ENCODE measurements at regions not wholly inside any gene's neighbourhood (a gene's known extent, or its start where the extent isn't known, plus 50 kb on each side); places are given as distances from the start of the nearest gene placed in this dataset.

DNA sequence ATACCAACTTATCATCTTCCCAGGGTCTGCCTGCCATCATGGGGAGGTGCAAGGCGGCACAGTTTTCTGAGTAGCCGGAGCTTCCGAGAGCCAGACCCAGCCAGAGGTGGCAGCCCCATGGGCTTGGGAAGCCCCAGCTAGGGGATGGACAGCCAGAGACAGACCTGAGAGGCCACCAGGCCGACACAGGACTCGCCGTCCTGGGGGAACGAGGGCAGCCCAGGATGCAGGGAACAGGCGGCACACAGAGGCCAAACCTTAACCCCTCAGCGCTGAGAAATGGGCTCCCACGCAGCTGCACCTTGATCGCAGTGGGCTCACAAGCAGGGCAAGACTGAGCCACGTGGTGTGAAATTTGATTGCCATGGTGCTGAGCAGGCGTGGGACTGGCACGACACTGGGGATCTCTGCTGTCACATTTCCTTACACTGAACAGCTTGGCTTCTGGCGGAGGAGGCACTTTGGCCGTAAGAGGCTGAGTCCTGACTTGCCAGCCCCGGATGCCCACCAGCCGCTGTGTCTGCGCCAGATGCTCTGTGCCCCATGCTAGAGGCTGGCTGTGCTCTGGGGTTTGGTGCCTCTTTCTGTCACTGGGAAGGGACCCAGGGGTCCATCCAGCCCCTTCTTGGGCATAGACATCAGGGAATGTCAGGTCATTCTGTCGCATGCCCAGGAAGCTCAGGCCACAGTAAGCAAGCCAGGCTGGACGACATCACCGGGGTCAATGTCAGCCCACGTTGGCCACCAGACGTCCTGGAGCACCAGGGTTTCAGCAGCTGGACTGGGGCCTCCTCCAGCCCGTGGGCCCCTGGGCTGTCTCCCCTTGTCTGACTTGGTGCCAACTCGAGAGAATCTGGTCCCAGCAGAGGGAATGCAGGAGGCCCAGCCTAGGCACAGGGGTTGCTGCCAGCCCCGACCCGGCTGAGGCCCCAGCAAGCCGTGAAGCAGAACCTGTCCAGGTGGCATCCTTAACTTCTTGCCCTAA lies 312.1 kb upstream of the MYT1L start:
- no peak for DNase-seq (ENCODE audit: low spot score)

DNA sequence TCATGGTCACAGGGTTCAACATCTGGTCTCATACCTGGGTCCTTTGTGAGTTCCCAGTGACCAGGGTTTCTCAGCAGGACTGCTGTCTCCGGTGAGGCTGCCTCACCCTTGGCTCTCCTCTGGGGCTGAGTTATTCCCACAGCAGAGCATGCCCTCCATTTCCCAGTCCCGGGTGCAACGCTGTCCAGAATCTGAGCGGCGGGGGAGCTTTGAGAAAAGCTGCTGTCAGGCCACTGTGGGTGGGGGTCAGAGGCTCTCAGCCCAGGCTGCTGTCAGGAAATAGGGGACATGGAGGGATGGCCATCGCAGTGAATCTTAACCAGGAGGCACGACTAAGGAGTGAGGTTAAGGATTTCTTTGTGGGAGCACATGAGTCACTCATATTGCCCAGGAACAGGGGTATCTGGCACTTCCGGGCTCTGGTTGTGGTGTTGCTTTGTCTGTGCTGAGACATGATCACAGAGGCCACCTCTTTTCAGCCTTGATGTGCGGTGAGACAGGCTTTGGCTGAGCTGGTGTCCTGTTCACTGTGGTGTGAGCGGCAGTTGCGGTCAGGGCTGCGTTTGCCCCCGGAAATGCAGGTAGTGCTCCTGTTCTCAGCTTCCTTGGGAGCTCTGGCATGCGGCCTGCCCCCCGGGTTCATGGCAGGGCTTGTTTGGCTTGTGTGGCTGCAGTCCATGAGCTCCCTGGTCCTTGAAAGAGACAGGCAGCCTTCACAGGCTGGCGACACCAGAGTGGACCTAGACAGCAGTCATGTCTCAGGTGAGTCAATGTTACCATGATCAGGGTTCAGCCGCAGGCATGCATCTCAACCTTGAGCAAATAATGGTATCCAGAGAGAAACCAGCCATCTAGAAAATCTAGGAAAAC lies 310.7 kb upstream of the MYT1L start:
- no peak for DNase-seq (ENCODE audit: low spot score)

DNA sequence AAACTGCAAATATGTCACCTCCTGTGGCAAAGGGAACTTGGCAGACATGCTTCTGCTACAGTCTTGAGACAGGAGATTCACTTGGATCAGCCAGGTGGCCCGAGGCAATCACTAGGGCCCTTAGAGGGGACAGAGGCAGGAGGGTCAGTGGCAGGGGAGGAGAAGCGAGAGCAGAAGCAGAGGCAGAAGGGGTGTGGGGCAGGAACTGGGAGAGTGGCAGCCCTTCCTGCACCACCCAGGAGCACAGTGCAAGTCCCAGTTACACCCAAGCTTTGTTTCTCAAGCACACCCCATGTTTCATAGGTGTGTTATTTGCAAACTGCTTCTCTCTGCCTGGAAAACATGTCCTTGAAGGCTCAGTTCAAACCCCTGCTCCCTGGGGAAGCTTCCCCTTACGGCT lies 309.7 kb upstream of the MYT1L start:
- no peak for DNase-seq (ENCODE audit: low spot score)

DNA sequence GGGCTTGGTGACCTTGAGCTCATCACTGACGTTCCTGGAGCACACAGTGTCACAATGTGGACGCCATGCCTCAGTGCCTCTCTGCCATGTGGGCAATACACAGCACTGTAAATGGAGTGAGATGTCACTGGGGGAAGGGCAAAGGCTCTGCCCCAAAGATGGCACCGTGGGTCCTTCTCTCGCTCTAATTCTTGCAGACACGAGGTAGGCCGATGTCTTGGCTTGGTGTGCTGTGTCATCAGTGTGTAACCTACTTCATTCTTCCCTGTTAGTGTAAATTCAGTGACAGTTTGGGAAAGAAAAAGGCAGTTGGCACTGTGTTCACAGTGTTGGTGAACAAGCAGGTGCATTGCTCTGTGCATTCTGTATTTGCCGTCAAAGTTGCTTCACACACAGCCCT lies 309.3 kb upstream of the MYT1L start:
- no peak for DNase-seq (ENCODE audit: low spot score)

DNA sequence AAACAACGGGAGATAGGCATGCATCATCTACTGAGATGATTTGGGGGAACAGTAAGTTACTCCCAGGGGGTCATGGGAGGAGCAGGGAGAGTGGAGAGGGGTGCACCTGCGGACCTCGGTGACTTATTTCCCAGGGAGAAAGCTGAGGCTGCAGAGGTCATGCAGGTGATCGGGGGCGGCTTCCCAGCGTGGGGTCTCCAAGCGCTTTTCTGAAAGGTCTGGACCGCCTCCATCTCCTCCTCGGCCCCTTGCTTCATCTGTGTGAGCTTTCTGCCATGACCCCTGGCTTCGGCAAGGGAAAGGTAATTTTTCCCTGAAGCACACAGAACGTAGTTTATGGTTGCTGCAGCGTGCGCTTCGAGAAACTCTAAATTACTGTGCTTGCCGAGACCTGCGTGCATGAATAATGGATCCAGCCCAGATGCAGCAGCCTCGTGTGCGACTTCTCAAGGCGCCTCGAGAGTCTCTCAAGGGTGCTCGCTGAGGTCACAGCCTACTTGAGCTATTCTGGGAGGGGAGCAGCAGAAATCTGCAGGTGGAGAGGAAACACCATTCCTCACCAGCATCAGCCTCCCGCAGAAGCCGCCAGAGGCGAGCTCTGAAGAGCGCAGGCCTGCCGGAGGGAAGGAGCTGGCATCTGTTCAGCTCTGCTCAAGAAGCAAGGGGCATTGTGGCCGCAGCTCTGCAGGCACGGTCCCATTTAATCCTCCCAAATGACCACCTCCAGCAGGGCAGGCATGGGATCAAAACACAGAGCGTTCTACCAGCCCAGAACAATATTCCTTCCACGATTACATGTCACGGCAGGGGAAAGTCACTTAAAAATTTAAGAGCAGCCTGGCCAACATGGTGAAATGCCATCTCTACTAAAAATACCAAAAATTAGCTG lies 308.4 kb upstream of the MYT1L start:
- DNase-seq (ENCODE audit: low spot score): no peak

DNA sequence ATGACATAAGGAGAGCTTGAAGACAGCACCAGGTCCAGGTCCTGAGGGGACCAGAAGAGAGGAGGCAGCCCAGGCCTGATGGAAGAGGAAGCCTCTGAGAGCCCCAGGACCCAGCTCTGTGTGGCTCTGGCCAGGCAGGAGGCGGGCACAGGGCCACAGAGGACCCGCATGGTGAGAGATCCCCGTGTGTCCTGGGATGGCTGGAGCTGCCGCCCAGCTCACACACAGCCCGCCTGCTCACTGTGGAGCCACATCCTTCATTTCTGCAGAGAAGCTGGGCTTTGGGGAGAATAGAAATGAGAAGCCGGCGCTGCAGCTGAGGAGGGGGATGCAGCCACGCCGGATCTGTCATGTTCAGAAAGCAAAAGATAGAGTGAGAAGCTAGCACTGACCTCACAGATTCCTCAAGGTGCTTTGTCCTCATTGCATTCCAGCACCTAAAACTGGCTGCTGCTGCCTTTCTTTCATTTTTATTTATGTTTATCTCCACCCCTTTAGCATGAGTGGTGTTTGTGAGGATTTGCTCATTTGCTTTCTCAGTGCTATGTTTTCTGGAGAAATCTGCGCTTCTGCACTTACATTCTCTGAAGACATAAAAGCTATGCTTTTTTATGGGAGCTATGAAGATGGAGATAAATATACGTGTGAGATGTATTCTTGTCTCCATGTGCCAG lies 307.6 kb upstream of the MYT1L start:
- DNase-seq (ENCODE audit: low spot score): no peak

DNA sequence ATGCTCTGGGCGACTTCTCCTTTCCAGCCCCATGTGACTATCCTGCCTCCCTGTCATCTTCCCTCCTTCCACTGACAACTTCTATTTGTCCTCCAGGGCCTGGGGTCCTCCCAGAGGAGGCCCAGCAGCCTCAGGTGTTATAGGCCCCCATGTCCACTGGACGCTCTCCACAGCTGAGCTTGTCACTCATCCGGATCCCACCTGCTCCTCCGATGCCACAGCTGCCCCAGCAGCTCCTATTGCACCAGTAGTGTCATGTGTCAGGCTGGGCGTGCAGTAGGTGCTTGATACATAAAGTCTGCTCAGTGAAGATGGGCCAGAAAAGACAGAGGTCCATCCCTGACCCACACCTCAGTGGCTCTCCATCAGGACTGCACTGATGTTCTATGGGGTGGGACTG lies 305.7 kb upstream of the MYT1L start:
- DNase-seq (ENCODE audit: low spot score): no peak

DNA sequence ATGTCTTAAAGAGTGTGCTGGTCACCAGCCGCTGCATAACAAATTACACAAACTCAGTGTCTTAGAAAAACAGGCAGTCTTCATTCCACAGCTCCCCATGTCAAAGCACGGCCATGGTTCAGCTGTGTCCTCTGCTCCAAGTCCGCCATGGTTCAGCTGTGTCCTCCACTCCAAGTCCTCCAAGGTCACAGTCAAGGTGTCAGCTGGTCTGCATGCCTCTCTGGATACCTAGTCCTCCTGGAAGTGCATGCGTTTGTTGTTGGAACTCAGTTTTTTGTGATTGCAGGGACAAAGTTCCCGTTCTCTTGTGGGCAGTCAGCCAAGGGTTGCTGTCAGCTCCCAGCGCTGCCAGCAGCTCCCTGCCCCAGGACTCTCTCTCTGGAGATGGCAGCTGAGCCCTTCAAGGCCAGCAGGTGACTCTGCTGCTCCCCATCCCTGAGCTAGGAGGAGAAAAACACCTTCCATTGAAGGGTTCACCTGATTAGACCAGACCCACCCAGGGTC lies 304.0 kb upstream of the MYT1L start:
- no peak for DNase-seq (ENCODE audit: low spot score)

DNA sequence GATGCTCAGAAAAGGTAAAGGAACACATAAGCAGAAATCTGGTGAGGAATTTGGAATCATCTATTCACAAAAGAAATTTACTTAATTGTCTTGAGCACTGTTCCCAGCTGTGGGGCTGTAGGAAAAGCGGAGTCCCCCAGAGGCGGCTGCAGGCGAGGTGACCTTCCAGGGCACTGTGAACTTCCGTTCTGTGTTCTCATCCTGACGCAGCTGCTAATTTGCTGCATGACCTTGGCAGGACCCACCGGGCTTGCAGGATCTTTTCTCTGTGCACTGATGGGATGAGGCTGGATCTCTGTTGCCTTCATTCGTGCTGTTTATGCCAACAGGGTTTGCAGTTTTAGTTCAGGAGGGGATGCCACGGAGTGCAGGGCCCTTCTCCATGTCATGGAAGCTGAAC lies 301.9 kb upstream of the MYT1L start:
- no peak for DNase-seq (ENCODE audit: low spot score)

DNA sequence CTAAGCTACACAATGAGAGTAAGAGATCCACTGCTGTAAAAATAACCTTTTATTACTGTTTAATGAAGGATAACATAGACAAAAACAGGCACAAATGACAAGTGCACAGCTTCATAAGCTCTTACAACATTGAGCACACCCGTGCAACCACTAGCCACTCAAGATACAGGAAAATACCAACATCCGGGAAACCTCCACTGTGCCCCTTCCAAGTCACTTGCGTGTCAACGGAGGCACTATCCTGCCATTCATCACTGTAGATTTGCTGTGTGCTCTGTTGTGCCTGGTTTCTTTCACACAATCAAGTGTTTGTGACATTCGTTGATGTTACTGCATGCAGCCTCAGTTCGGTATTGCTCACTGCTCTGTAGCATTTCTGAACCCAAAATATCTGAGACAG lies 292.9 kb upstream of the MYT1L start:
- no peak for DNase-seq (ENCODE audit: low spot score)

DNA sequence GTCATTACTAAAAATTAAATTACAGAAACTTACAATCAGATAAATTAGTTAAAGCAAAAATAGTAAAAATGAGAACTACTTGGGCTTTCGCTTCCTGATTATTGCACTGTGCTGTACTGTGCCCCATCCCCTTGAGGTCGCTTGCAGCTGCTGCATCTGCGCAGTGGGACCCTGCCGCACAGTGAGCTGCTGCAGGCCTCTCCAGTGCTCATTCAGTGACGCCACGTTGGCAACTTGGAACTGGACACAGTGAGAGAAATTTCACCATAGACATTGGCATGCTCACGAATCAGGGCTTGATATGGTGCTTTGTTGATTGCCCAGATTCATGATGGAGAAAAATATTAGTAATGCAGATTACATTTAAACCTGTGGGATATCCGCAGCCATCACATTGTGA lies 290.8 kb upstream of the MYT1L start:
- DNase-seq (ENCODE audit: low spot score): no peak

DNA sequence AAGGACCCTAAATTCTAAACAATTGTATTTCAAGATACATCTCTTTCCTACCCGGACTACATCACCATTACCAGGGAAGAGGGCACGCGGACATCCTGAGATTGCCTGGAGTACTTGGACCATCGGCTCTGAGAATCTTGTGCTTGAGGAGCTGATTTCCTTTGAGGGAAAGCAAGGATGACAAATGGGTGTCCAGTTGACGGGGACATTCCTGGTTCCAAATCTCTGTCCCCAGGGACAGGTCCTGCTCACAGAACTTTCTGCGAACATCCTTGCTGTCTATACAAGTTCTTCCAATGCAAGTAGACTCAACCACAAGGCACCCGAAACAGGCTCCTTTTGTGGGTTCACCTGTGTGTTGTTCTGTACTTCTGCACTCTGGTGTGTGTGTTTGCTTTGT lies 289.5 kb upstream of the MYT1L start:
- no peak for DNase-seq (ENCODE audit: low spot score)

DNA sequence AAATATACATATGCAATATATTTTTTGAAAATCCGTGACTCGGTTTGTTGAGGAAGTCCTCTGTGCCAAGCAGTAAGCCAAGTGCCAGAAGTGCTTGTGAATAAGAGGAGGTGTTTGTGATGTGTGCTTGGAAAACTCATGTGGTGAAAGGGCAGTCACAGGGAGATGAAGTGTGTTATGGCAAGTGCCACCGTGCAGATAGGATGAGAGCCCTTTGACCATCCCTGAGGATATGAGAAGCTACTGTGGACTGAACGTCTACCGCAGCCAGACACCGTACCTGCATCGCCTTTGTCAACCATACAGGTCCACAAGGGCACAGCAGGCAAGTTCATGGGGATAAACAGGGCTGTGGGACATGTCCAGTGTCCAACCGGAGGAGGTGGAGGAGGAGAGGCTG lies 288.9 kb upstream of the MYT1L start:
- no peak for DNase-seq (ENCODE audit: low spot score)

DNA sequence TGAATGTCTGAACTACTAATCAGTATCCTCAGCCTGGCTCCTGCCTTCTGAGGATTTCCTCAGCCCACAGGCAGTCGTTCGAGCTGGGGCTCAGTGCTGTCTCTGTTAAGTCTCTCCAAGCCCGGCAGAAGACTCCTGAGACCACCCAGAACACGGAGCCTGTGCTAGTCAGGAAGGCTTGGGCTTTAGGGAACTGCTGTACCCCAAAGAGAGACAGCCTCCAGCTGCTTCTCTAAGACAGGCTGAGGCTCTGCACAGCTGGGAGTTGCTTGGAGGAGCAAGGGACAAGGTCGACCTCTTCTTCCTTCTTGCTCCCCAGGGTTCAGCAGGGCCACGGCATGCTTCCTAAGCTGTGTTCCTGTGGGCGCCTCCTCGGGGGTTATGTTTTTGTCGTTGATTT lies 283.4 kb upstream of the MYT1L start:
- DNase-seq (ENCODE audit: low spot score): no peak

DNA sequence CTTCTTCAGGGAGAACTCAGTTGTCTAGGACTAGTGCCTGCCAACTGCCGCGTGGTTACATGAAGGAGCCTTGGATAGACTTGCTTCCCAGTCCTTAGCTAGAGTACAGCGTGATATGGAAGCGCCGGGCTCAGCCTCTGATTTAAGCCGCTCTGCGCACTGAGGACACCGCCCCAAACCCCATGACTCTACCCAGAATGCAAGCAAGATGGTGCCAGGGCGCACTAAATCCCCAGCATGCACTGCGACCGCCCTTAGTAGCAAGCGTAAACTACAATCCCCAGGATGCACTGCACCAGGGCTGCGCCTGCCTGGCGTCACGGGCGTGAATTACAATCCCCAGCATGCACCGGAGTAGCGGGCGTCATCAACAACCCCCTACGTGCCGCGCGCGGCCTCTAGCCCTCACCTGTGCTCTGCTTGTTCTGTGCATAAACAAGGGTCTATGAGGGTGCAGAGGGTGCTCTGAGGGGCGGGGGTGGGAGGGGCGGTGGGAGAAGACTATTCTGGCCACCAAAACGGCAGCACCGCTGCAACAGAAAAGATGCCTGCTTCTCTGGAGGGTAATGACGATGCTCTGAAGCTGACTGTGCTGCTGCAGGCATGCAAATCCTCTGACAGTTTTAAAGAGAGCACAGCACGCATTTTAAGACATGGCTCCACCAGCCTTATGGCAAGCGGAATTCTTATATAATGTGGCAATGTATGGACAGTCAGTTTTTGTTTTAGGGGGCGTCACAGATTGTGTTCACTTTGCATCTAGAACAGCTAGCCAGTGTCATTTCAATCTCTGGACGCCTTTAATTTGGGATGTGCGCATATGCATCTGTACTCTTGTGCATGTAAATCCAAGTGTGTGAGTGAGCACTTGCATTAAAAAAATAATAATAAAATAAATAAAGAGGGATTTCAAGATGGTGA lies 282.5 kb upstream of the MYT1L start:
- DNase-seq (ENCODE audit: low spot score): peak; percentile 83

DNA sequence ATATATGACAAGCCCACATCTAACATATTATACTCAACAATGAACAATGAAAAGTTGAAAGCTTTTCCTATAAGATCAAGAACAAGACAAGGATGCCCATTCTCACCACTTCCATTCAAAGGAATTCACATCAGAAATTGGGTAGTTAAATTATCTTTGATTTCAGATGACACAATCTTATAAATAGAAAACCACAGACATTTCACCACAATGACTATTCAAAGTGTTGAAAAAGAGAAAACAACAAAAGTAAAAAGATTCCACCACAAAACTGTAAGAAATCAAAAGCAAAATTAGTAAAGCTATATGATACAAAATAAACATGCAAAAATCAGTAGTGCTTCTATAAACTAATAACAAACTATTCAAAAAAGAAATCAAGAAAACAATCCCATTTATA lies 279.7 kb upstream of the MYT1L start:
- DNase-seq (ENCODE audit: low spot score): no peak

DNA sequence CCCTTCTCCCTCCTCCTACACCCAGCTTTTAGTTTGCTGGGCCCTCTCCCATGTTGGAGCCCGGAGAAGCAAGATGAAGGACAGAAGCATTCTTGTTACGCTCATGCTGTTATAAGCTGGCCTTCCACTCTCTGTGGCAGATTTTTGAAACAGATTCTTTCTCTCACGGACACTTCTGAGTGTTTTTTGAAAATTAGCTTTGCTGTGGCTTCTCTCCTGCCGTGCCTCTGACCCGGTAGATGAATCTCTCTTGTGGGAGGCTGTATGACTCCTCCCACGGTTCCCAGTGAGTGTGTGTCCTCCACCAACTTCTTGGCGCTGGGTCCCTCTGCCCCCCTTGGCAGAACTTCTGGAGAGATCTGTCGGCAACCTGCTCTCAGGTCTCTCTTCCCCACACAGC lies 269.3 kb upstream of the MYT1L start:
- no peak for DNase-seq (ENCODE audit: low spot score)

DNA sequence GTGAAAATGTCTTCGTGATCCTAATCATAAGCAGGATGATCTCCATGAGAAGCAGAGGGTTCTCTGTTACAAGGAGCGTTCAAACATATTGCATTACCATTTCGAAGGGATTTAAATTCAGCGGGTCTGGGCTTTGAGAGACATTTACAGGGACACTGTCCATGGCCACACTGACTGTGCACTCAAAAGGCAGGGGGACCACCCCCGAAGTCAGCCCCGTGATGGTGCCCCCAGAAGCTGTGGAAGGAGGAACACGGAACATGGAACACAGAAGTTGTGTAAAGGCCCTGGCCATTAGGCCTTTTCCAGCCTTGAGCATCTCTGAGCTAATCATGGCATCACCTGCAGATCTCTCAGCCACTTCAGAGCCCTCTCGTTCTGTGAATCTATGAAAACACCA lies 268.4 kb upstream of the MYT1L start:
- no peak for DNase-seq (ENCODE audit: low spot score)

DNA sequence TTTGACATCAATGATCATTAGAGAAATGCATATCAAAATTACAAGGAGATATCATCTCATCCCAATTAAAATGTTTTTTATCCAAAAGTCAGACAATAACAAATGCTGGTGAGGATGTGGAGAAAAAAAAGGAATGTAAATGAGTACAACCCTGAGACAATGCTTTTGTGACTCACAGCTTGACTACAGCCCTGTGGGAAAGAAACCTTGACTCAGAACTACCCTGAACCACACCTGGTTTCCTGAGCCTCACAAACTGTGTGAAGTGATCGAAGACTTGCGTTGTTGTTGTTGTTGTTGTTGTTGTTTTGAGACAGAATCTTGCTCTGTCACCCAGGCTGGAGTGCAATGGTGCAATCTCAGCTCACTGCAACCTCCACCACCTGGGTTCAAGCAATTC lies 266.6 kb upstream of the MYT1L start:
- no peak for DNase-seq (ENCODE audit: low spot score)

DNA sequence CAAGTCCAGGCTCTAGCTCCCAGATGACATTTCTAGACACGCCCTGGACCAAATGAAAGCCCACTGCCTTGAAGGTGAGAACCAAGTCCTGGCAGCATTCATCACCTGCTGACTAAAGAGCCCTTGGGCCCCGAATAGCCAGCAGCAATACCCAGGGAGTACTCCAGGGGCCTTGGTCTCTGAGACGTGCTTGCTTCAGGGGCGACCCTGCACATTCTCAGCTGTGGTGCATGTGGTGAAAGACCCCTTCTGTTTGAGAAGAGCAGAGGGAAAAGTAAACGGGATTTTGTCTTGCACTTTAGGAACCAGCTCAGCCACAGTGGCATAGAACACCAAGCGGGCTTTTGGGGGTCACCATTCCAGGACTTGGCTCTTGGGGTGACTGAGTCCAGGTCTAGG lies 260.5 kb upstream of the MYT1L start:
- DNase-seq (ENCODE audit: low spot score): no peak

Data from CD4-positive, alpha-beta T cell treated with Interleukin-15 for 4 hours (primary cell).